Middle frontal gyrus (tissue), 1 donor: ENCODE measurements at regions not wholly inside any gene's neighbourhood (a gene's known extent, or its start where the extent isn't known, plus 50 kb on each side); places are given as distances from the start of the nearest gene placed in this dataset.

Source experiments
- DNase-seq: peaks from one replicate; pipeline ENCODE4 v3.0.0-alpha.2; 2015; ENCODE audit warnings: low spot score; ENCODE audit errors: extremely low spot score

GRCh38 chr1:208413006-208413405, 168.8 kb upstream of the PLXNA2 start:
- no peak for DNase-seq

GRCh38 chr1:208418667-208419066, 174.5 kb upstream of the PLXNA2 start:
- DNase-seq = no peak

- no peak for DNase-seq
Measured at GRCh38 chr1:208419746-208420420, 175.7 kb upstream of the PLXNA2 start.

GRCh38 chr1:208420696-208421095, 176.5 kb upstream of the PLXNA2 start:
- no peak for DNase-seq

GRCh38 chr1:208421486-208421885, 177.3 kb upstream of the PLXNA2 start:
- no peak for DNase-seq

- no peak for DNase-seq
Measured at GRCh38 chr1:208423526-208423925, 179.3 kb upstream of the PLXNA2 start.

GRCh38 chr1:208425096-208425495, 180.9 kb upstream of the PLXNA2 start:
- no peak for DNase-seq

- DNase-seq = no peak
Measured at GRCh38 chr1:208430220-208430619, 186.0 kb upstream of the PLXNA2 start.

- peak; percentile 20 for DNase-seq
Measured at GRCh38 chr1:208431721-208432120, 187.5 kb upstream of the PLXNA2 start.

GRCh38 chr1:208432346-208432745, 188.2 kb upstream of the PLXNA2 start:
- no peak for DNase-seq

GRCh38 chr1:208433086-208433485, 188.9 kb upstream of the PLXNA2 start:
- no peak for DNase-seq

GRCh38 chr1:208433971-208434370, 189.8 kb upstream of the PLXNA2 start:
- no peak for DNase-seq

GRCh38 chr1:208437401-208437800, 193.2 kb upstream of the PLXNA2 start:
- no peak for DNase-seq

- no peak for DNase-seq
Measured at GRCh38 chr1:208438112-208438699, 194.0 kb upstream of the PLXNA2 start.

- DNase-seq = no peak
Measured at GRCh38 chr1:208445758-208446203, 201.6 kb upstream of the PLXNA2 start.

- no peak for DNase-seq
Measured at GRCh38 chr1:208446271-208446691, 202.1 kb upstream of the PLXNA2 start.

- no peak for DNase-seq
Measured at GRCh38 chr1:208448425-208448824, 204.2 kb upstream of the PLXNA2 start.

- no peak for DNase-seq
Measured at GRCh38 chr1:208449951-208450350, 205.8 kb upstream of the PLXNA2 start.

- no peak for DNase-seq
Measured at GRCh38 chr1:208450958-208451357, 206.8 kb upstream of the PLXNA2 start.

- no peak for DNase-seq
Measured at GRCh38 chr1:208455821-208456220, 211.6 kb upstream of the PLXNA2 start.

- DNase-seq = no peak
Measured at GRCh38 chr1:208456487-208456886, 212.3 kb upstream of the PLXNA2 start.

- no peak for DNase-seq
Measured at GRCh38 chr1:208460823-208461222, 216.6 kb upstream of the PLXNA2 start.

- DNase-seq = no peak
Measured at GRCh38 chr1:208461680-208462079, 217.5 kb upstream of the PLXNA2 start.
